ENCODE measurements at regions not wholly inside any gene's neighbourhood (a gene's known extent, or its start where the extent isn't known, plus 50 kb on each side); places are given as distances from the start of the nearest gene placed in this dataset.

- ATAC-seq: no peak
- Histone ChIP-seq H3K27me3 (peaks cover 0 to 25% (median 0%) of the 10 kb centered on the region in 9 donors), H3K4me1 (peaks cover 0 to 8% (median 0%) of the 10 kb centered on the region in 12 donors), H3K9me3 (no peaks in the 10 kb centered on the region), H3K4me3 (no peak overlapping the region), H3K36me3 (no peaks in the 10 kb centered on the region), H3K27ac (no peak overlapping the region)
- intact Hi-C loops (cut with DNase I): loop anchor here in 7 of 10 donors (2.0 to 10.0 kb wide), 3 partner anchors 369 to 371 kb away; no protein-coding TSS in a partner anchor
- 90 to 92% (median 91%) methylated on average over 26 of the region's 26 CpGs for WGBS, 4 donors
- DNase-seq: no peak
- no peak for TF ChIP-seq POLR2A (IDR thresholded peaks at IDR 0.05)
- TF ChIP-seq CTCF (IDR thresholded peaks at IDR 0.05): peak in 3 of 12 donors; percentile 1 to 16 (median 9)
These were observed 103.6 kb upstream of the SALL3 start for GRCh38 chr18:78875778-78876650.

- Histone ChIP-seq H3K9me3 (no peaks in the 10 kb centered on the region), H3K4me1 (peaks cover 0 to 4% (median 0%) of the 10 kb centered on the region in 12 donors), H3K36me3 (no peaks in the 10 kb centered on the region), H3K4me3 (no peak overlapping the region), H3K27me3 (peaks cover 0 to 32% (median 0%) of the 10 kb centered on the region in 9 donors), H3K27ac (no peak overlapping the region)
- intact Hi-C loops (cut with DNase I): loop anchor here in 5 of 10 donors (5.0 to 10.0 kb wide), 2 partner anchors 368 to 370 kb away; no protein-coding TSS in a partner anchor
- ATAC-seq (no peak), DNase-seq (no peak)
- TF ChIP-seq POLR2A (IDR thresholded peaks at IDR 0.05) (no peak), CTCF (IDR thresholded peaks at IDR 0.05) (no peak)
- 40 to 57% (median 45%) methylated on average over 8 of the region's 8 CpGs for WGBS, 4 donors
These were observed 102.8 kb upstream of the SALL3 start for GRCh38 chr18:78876868-78877267.

GRCh38 chr18:78878335-78878734 is 101.3 kb upstream of the SALL3 start:
- Histone ChIP-seq H3K36me3 (no peaks in the 10 kb centered on the region), H3K27ac (no peak overlapping the region), H3K4me3 (no peak overlapping the region), H3K4me1 (peaks cover 0 to 4% (median 0%) of the 10 kb centered on the region in 12 donors), H3K9me3 (no peaks in the 10 kb centered on the region), H3K27me3 (peaks cover 0 to 32% (median 0%) of the 10 kb centered on the region in 9 donors)
- TF ChIP-seq CTCF (IDR thresholded peaks at IDR 0.05) (no peak), POLR2A (IDR thresholded peaks at IDR 0.05) (no peak)
- ATAC-seq: no peak
- intact Hi-C loops (cut with DNase I): loop anchor here in 5 of 10 donors (5.0 to 10.0 kb wide), 2 partner anchors 366 to 369 kb away; no protein-coding TSS in a partner anchor
- WGBS, 4 donors: 91 to 93% (median 92%) methylated on average over 15 of the region's 15 CpGs
- DNase-seq: no peak

All from heart left ventricle (tissue), 16 donors.